ENCODE measurements at regions not wholly inside any gene's neighbourhood (a gene's known extent, or its start where the extent isn't known, plus 50 kb on each side); places are given as distances from the start of the nearest gene placed in this dataset.

GRCh38 chr3:46091741-46092701 lies 64.7 kb upstream of the XCR1 start:
- FAIRE-seq (no peak), DNase-seq (ENCODE audit: insufficient read length, low spot score) (no peak)
- TF ChIP-seq CTCF (IDR thresholded peaks at IDR 0.05; ENCODE audit: insufficient read depth, missing control alignments) = no peak

- DNase-seq (ENCODE audit: insufficient read length, low spot score) = no peak
- no peak for TF ChIP-seq CTCF (IDR thresholded peaks at IDR 0.05; ENCODE audit: insufficient read depth, missing control alignments)
- no peak for FAIRE-seq
These were observed 63.8 kb upstream of the XCR1 start for GRCh38 chr3:46091046-46091445.

- FAIRE-seq (no peak), DNase-seq (ENCODE audit: insufficient read length, low spot score) (no peak)
- no peak for TF ChIP-seq CTCF (IDR thresholded peaks at IDR 0.05; ENCODE audit: insufficient read depth, missing control alignments)
These were observed 62.9 kb upstream of the XCR1 start for GRCh38 chr3:46090161-46090591.

- no peak for DNase-seq (ENCODE audit: insufficient read length, low spot score)
- TF ChIP-seq CTCF (IDR thresholded peaks at IDR 0.05; ENCODE audit: insufficient read depth, missing control alignments) = no peak
- FAIRE-seq = no peak
These were observed 62.1 kb upstream of the XCR1 start for GRCh38 chr3:46089237-46090011.

- no peak for TF ChIP-seq CTCF (IDR thresholded peaks at IDR 0.05; ENCODE audit: insufficient read depth, missing control alignments)
- DNase-seq (ENCODE audit: insufficient read length, low spot score) (no peak), FAIRE-seq (no peak)
These were observed 60.6 kb upstream of the XCR1 start for GRCh38 chr3:46087871-46088270.

GRCh38 chr3:46086986-46087385 lies 59.7 kb upstream of the XCR1 start:
- no peak for TF ChIP-seq CTCF (IDR thresholded peaks at IDR 0.05; ENCODE audit: insufficient read depth, missing control alignments)
- DNase-seq (ENCODE audit: insufficient read length, low spot score) = no peak
- FAIRE-seq = no peak
